ENCODE measurements at regions not wholly inside any gene's neighbourhood (a gene's known extent, or its start where the extent isn't known, plus 50 kb on each side); places are given as distances from the start of the nearest gene placed in this dataset.
"Not testable (repeated sequence)": the region's sequence is repeated elsewhere in the genome, so short reads cannot be mapped to it uniquely, and the experiment has no call there.

GRCh38 chr4:134073711-134074110, 127.9 kb downstream of the PABPC4L start:
- no peak overlapping the region for H3K4me3 ChIP-seq (replicated peaks in 1 of 2; ENCODE audit: low read depth in 2 of 2, low read length in 2 of 2)
- no peak for TF ChIP-seq CTCF (IDR thresholded peaks at IDR 0.05; ENCODE audit: low read depth, low read length)
- no peak for DNase-seq (ENCODE audit: low read depth in 2 of 2)

- H3K4me3 ChIP-seq (replicated peaks in 1 of 2; ENCODE audit: low read depth in 2 of 2, low read length in 2 of 2): no peak overlapping the region
- no peak for DNase-seq (ENCODE audit: low read depth in 2 of 2)
- TF ChIP-seq CTCF (IDR thresholded peaks at IDR 0.05; ENCODE audit: low read depth, low read length): no peak
Observed at GRCh38 chr4:134072137-134072536, 129.5 kb downstream of the PABPC4L start.

GRCh38 chr4:134070174-134070573, 131.4 kb downstream of the PABPC4L start:
- no peak for TF ChIP-seq CTCF (IDR thresholded peaks at IDR 0.05; ENCODE audit: low read depth, low read length)
- H3K4me3 ChIP-seq (replicated peaks in 1 of 2; ENCODE audit: low read depth in 2 of 2, low read length in 2 of 2): no peak overlapping the region
- no peak for DNase-seq (ENCODE audit: low read depth in 2 of 2)

- no peak for TF ChIP-seq CTCF (IDR thresholded peaks at IDR 0.05; ENCODE audit: low read depth, low read length)
- no peak for DNase-seq (ENCODE audit: low read depth in 2 of 2)
- H3K4me3 ChIP-seq (replicated peaks in 1 of 2; ENCODE audit: low read depth in 2 of 2, low read length in 2 of 2): no peak overlapping the region
Observed at GRCh38 chr4:134057356-134057755, 144.2 kb downstream of the PABPC4L start.

GRCh38 chr4:134046221-134046620, 155.4 kb downstream of the PABPC4L start:
- not testable (repeated sequence) for H3K4me3 ChIP-seq (replicated peaks in 1 of 2; ENCODE audit: low read depth in 2 of 2, low read length in 2 of 2); DNase-seq (ENCODE audit: low read depth in 2 of 2)

GRCh38 chr4:134045411-134045810, 156.2 kb downstream of the PABPC4L start:
- TF ChIP-seq CTCF (IDR thresholded peaks at IDR 0.05; ENCODE audit: low read depth, low read length): no peak
- H3K4me3 ChIP-seq (replicated peaks in 1 of 2; ENCODE audit: low read depth in 2 of 2, low read length in 2 of 2): no peak overlapping the region
- DNase-seq (ENCODE audit: low read depth in 2 of 2): no peak

GRCh38 chr4:134043266-134043665, 158.3 kb downstream of the PABPC4L start:
- no peak for TF ChIP-seq CTCF (IDR thresholded peaks at IDR 0.05; ENCODE audit: low read depth, low read length)
- no peak for DNase-seq (ENCODE audit: low read depth in 2 of 2)
- H3K4me3 ChIP-seq (replicated peaks in 1 of 2; ENCODE audit: low read depth in 2 of 2, low read length in 2 of 2): no peak overlapping the region
